NCI-H2107 treated with DMSO at 0.1 percent for 48 hours (cell line): ENCODE measurements at regions not wholly inside any gene's neighbourhood (a gene's known extent, or its start where the extent isn't known, plus 50 kb on each side); places are given as distances from the start of the nearest gene placed in this dataset.
"Not testable (repeated sequence)": the region's sequence is repeated elsewhere in the genome, so short reads cannot be mapped to it uniquely, and the experiment has no call there.

Experiments used
- DNase-seq: peaks from one replicate; lab custom pipeline; 2025; ENCODE audit not compliant: unreplicated experiment; lab: John Stamatoyannopoulos, UW

- no peak for DNase-seq
Observed at GRCh38 chr12:131471271-131471905, 239.5 kb upstream of the SFSWAP start.

- no peak for DNase-seq
Observed at GRCh38 chr12:131471946-131472732, 238.8 kb upstream of the SFSWAP start.

GRCh38 chr12:131473261-131473660, 237.6 kb upstream of the SFSWAP start:
- DNase-seq, result no peak

- DNase-seq, result no peak
Observed at GRCh38 chr12:131473741-131474709, 236.9 kb upstream of the SFSWAP start.

- DNase-seq, result not testable (repeated sequence)
Observed at GRCh38 chr12:131475012-131475411, 235.9 kb upstream of the SFSWAP start.

- no peak for DNase-seq
Observed at GRCh38 chr12:131477613-131478012, 233.3 kb upstream of the SFSWAP start.

- no peak for DNase-seq
Observed at GRCh38 chr12:131478468-131478867, 232.4 kb upstream of the SFSWAP start.

- no peak for DNase-seq
Observed at GRCh38 chr12:131482199-131482598, 228.7 kb upstream of the SFSWAP start.

- no peak for DNase-seq
Observed at GRCh38 chr12:131482686-131483085, 228.2 kb upstream of the SFSWAP start.

- DNase-seq, result no peak
Observed at GRCh38 chr12:131486451-131487230, 224.2 kb upstream of the SFSWAP start.

GRCh38 chr12:131487388-131488124, 223.3 kb upstream of the SFSWAP start:
- DNase-seq, result no peak

GRCh38 chr12:131489718-131490117, 221.2 kb upstream of the SFSWAP start:
- DNase-seq, result no peak

- no peak for DNase-seq
Observed at GRCh38 chr12:131491155-131491554, 219.7 kb upstream of the SFSWAP start.

GRCh38 chr12:131491916-131492490, 218.9 kb upstream of the SFSWAP start:
- DNase-seq, result no peak

GRCh38 chr12:131493068-131493826, 217.6 kb upstream of the SFSWAP start:
- DNase-seq, result no peak

GRCh38 chr12:131494216-131494615, 216.7 kb upstream of the SFSWAP start:
- DNase-seq, result no peak

GRCh38 chr12:131494741-131495524, 216.0 kb upstream of the SFSWAP start:
- no peak for DNase-seq

- no peak for DNase-seq
Observed at GRCh38 chr12:131497966-131498365, 212.9 kb upstream of the SFSWAP start.
